Calu3 (cell line): ENCODE measurements at regions not wholly inside any gene's neighbourhood (a gene's known extent, or its start where the extent isn't known, plus 50 kb on each side); places are given as distances from the start of the nearest gene placed in this dataset.

ENCODE experiments used
- BruUV-seq: library from RNA; stranded (reverse); fragments of 400-500 nt; replicated peaks from 2 replicates; lab custom pipeline; 2021; lab: Mats Ljungman, UMichigan
- CTCF ChIA-PET: fragments of 300-600 bp; sonication (Branson Sonifier 250); formaldehyde crosslinking; loops from one replicate; lab custom pipeline; 2022; ENCODE audit warnings: antibody characterized with exemption; lab: Charles Lee
- DNase-seq: peaks from one replicate; pipeline ENCODE4 v3.0.0; 2022
- H3K27ac Mint-ChIP-seq: one replicate; pipeline ENCODE4 v1.8.0; 2022; ENCODE audit warnings: mixed read lengths; ENCODE audit not compliant: unreplicated experiment
- H3K27me3 Mint-ChIP-seq: one replicate; pipeline ENCODE4 v1.8.0; 2022; ENCODE audit warnings: mixed read lengths; ENCODE audit not compliant: unreplicated experiment
- H3K36me3 Mint-ChIP-seq: one replicate; pipeline ENCODE4 v1.8.0; 2022; ENCODE audit warnings: mild to moderate bottlenecking, moderate library complexity, mixed read lengths; ENCODE audit not compliant: insufficient read depth, unreplicated experiment
- H3K4me1 Mint-ChIP-seq: one replicate; pipeline ENCODE4 v1.8.0; 2022; ENCODE audit warnings: mild to moderate bottlenecking, low read depth, mixed read lengths; ENCODE audit not compliant: unreplicated experiment
- H3K4me3 Mint-ChIP-seq: one replicate; pipeline ENCODE4 v1.8.0; 2022; ENCODE audit warnings: mild to moderate bottlenecking, low read depth, moderate library complexity, mixed read lengths; ENCODE audit not compliant: unreplicated experiment
- H3K9me3 Mint-ChIP-seq: one replicate; pipeline ENCODE4 v1.8.0; 2022; ENCODE audit warnings: low read depth, mixed read lengths; ENCODE audit not compliant: unreplicated experiment
- CTCF ChIP-seq: fragments of 200-600 bp; IDR thresholded peaks from one replicate; pipeline ENCODE4 v1.8.0; 2022; ENCODE audit warnings: antibody characterized with exemption; ENCODE audit not compliant: unreplicated experiment
- intact Hi-C: fragments of 100-400 bp; cut with micrococcal nuclease; formaldehyde crosslinking; loops from one replicate; pipeline ENCODE4 v1.10.0; 2022; ENCODE audit not compliant: unreplicated experiment

GRCh38 chr11:119786431-119787073 lies 57.6 kb upstream of the NECTIN1 start:
- intact Hi-C loops = no loop called here
- Mint-ChIP-seq H3K36me3 (no peaks in the 10 kb centered on the region), H3K4me1 (no peaks in the 10 kb centered on the region), H3K27me3 (peaks cover 69% of the 10 kb centered on the region), H3K9me3 (no peaks in the 10 kb centered on the region), H3K4me3 (no peak overlapping the region), H3K27ac (no peak overlapping the region)
- DNase-seq = no peak
- TF ChIP-seq CTCF = no peak
- CTCF ChIA-PET = no interaction called here
- BruUV-seq = no TSS peak

- H3K9me3 Mint-ChIP-seq = no peaks in the 10 kb centered on the region
- BruUV-seq = no TSS peak
- H3K4me3 Mint-ChIP-seq = no peak overlapping the region
- DNase-seq = no peak
- TF ChIP-seq CTCF = no peak
- intact Hi-C loops = no loop called here
- no peaks in the 10 kb centered on the region for H3K36me3 Mint-ChIP-seq
- CTCF ChIA-PET = no interaction called here
- peaks cover 69% of the 10 kb centered on the region for H3K27me3 Mint-ChIP-seq
- no peak overlapping the region for H3K27ac Mint-ChIP-seq
- no peaks in the 10 kb centered on the region for H3K4me1 Mint-ChIP-seq
These were observed 56.1 kb upstream of the NECTIN1 start for GRCh38 chr11:119785131-119785530.

- no TSS peak for BruUV-seq
- H3K27ac Mint-ChIP-seq = no peak overlapping the region
- no peaks in the 10 kb centered on the region for H3K36me3 Mint-ChIP-seq
- H3K27me3 Mint-ChIP-seq = peaks cover 73% of the 10 kb centered on the region
- H3K4me1 Mint-ChIP-seq = no peaks in the 10 kb centered on the region
- CTCF ChIA-PET = no interaction called here
- TF ChIP-seq CTCF = no peak
- H3K4me3 Mint-ChIP-seq = no peak overlapping the region
- DNase-seq = no peak
- intact Hi-C loops = no loop called here
- H3K9me3 Mint-ChIP-seq = no peaks in the 10 kb centered on the region
These were observed 55.4 kb upstream of the NECTIN1 start for GRCh38 chr11:119784421-119784820.

GRCh38 chr11:119783466-119784400 lies 54.7 kb upstream of the NECTIN1 start:
- no peak for DNase-seq
- no peak overlapping the region for H3K4me3 Mint-ChIP-seq
- H3K27ac Mint-ChIP-seq = no peak overlapping the region

More at GRCh38 chr11:119783466-119784400, 54.7 kb upstream of the NECTIN1 start:
- Mint-ChIP-seq H3K9me3 (no peaks in the 10 kb centered on the region), H3K36me3 (no peaks in the 10 kb centered on the region), H3K27me3 (peaks cover 74% of the 10 kb centered on the region), H3K4me1 (no peaks in the 10 kb centered on the region)
- intact Hi-C loops = no loop called here
- CTCF ChIA-PET = no interaction called here
- no peak for TF ChIP-seq CTCF
- BruUV-seq = no TSS peak
